CD14-positive monocyte (primary cell): ENCODE measurements at regions not wholly inside any gene's neighbourhood (a gene's known extent, or its start where the extent isn't known, plus 50 kb on each side); places are given as distances from the start of the nearest gene placed in this dataset.

Source experiments
- DNase-seq, 3 donors: peaks; one replicate each; pipeline ENCODE4 v3.0.0-alpha.2; 2011 to 2022
- H2AFZ ChIP-seq: 2 replicates; pipeline ENCODE4 v1.6.0; 2012; ENCODE audit warnings: mild to moderate bottlenecking, low read depth, low read length, inconsistent platforms; ENCODE audit not compliant: insufficient read depth, poor library complexity, severe bottlenecking
- H3K27ac ChIP-seq, 2 donors: 1 replicate in 1 of 2; 2 replicates in 1 of 2; pipeline ENCODE4 v1.5.1; 2012 to 2013; ENCODE audit warnings: low read length in 2 of 2, control low read depth in 1 of 2, inconsistent platforms in 1 of 2, low read depth in 1 of 2, mild to moderate bottlenecking in 1 of 2
- H3K27me3 ChIP-seq, 2 donors: one replicate each; pipeline versions ENCODE4 v1.6.0 to v1.6.1; 2011 to 2013; ENCODE audit warnings: low read length in 2 of 2; ENCODE audit not compliant: control insufficient read depth in 2 of 2, insufficient read depth in 2 of 2
- H3K36me3 ChIP-seq, 2 donors: replicated peaks in 1 of 2; 1 replicate in 1 of 2; 2 replicates in 1 of 2; pipeline versions ENCODE4 v1.5.1 to v1.6.1; 2012 to 2013; ENCODE audit warnings: low read length in 2 of 2, control low read depth in 1 of 2, inconsistent platforms in 1 of 2, mild to moderate bottlenecking in 1 of 2; ENCODE audit not compliant: insufficient read depth in 2 of 2, control insufficient read depth in 1 of 2
- H3K4me1 ChIP-seq, 2 donors: 1 replicate in 1 of 2; 2 replicates in 1 of 2; pipeline versions ENCODE4 v1.5.1 to v1.6.1; 2012 to 2013; ENCODE audit warnings: low read length in 2 of 2, control low read depth in 1 of 2, inconsistent platforms in 1 of 2, mild to moderate bottlenecking in 1 of 2, moderate library complexity in 1 of 2; ENCODE audit not compliant: insufficient read depth in 2 of 2, control insufficient read depth in 1 of 2
- H3K4me2 ChIP-seq: replicated peaks from 2 replicates; pipeline ENCODE3; 2012; ENCODE audit warnings: low read length, moderate library complexity, mild to moderate bottlenecking; ENCODE audit not compliant: poor library complexity, severe bottlenecking; ENCODE audit errors: extremely low read depth
- H3K4me3 ChIP-seq, 3 experiments: fragments of 200-600 bp in 1 of 3; sonication (generic) in 1 of 3; replicated peaks in 1 of 3; 1 replicate in 2 of 3; 2 replicates in 1 of 3; pipeline ENCODE4 v1.5.1; 2011 to 2013; ENCODE audit warnings: low read length in 3 of 3, mild to moderate bottlenecking in 3 of 3, control low read depth in 2 of 3, low read depth in 2 of 3, inconsistent platforms in 1 of 3, moderate library complexity in 1 of 3
- H3K79me2 ChIP-seq: 2 replicates; pipeline ENCODE4 v1.6.0; 2012; ENCODE audit warnings: mild to moderate bottlenecking, control low read depth, inconsistent platforms, low read length, moderate library complexity; ENCODE audit not compliant: insufficient read depth
- H3K9ac ChIP-seq: 2 replicates; pipeline ENCODE4 v1.6.0; 2017; ENCODE audit warnings: low read length, mild to moderate bottlenecking; ENCODE audit not compliant: insufficient read depth, poor library complexity, severe bottlenecking
- H3K9me3 ChIP-seq, 2 donors: replicated peaks in 1 of 2; 1 replicate in 1 of 2; 2 replicates in 1 of 2; pipeline versions ENCODE4 v1.5.1 to v1.6.1; 2012 to 2013; ENCODE audit warnings: low read length in 2 of 2, control low read depth in 1 of 2; ENCODE audit not compliant: control insufficient read depth in 1 of 2, insufficient read depth in 1 of 2
- H4K20me1 ChIP-seq: 2 replicates; pipeline ENCODE4 v1.6.0; 2012; ENCODE audit warnings: mild to moderate bottlenecking, low read length, control low read depth, moderate library complexity; ENCODE audit not compliant: insufficient read depth
- H3K27ac Mint-ChIP-seq, 7 donors: one replicate each; pipeline ENCODE4 v1.8.0; 2020; ENCODE audit warnings: mild to moderate bottlenecking in 7 of 7, mixed read lengths in 7 of 7, moderate library complexity in 6 of 7, inconsistent platforms in 2 of 7
- H3K27me3 Mint-ChIP-seq, 3 donors: one replicate each; pipeline ENCODE4 v1.8.0; 2021 to 2022; ENCODE audit warnings: low read depth in 3 of 3, mild to moderate bottlenecking in 3 of 3, mixed read lengths in 3 of 3, moderate library complexity in 3 of 3, inconsistent platforms in 1 of 3
- H3K36me3 Mint-ChIP-seq, 2 donors: one replicate each; pipeline ENCODE4 v1.8.0; 2020; ENCODE audit warnings: mixed read lengths in 2 of 2, inconsistent platforms in 1 of 2, mild to moderate bottlenecking in 1 of 2
- H3K4me1 Mint-ChIP-seq: one replicate; pipeline ENCODE4 v1.8.0; 2020; ENCODE audit warnings: mild to moderate bottlenecking, mixed read lengths
- H3K4me3 Mint-ChIP-seq, 2 donors: one replicate each; pipeline ENCODE4 v1.8.0; 2020; ENCODE audit warnings: mild to moderate bottlenecking in 2 of 2, mixed read lengths in 2 of 2, moderate library complexity in 1 of 2
- H3K9me3 Mint-ChIP-seq, 7 donors: one replicate each; pipeline ENCODE4 v1.8.0; 2020 to 2022; ENCODE audit warnings: mixed read lengths in 7 of 7, mild to moderate bottlenecking in 6 of 7, moderate library complexity in 6 of 7, inconsistent platforms in 2 of 7
- WGBS: methylation state at CpG from one replicate; pipeline ENCODE4 v1.1.5; 2013; ENCODE audit warnings: missing lambda C conversion rate; ENCODE audit not compliant: insufficient coverage; 5-methylcytosine and 5-hydroxymethylcytosine counted together
- intact Hi-C, 2 donors: fragments of 100-400 bp; cut with micrococcal nuclease; formaldehyde crosslinking; loops; one replicate each; pipeline versions ENCODE4 v1.15.0 to v1.15.1; 2023
- TF ChIP-seq, protein P1 (sequence below): fragments of 200-600 bp; IDR thresholded peaks from one replicate; pipeline ENCODE4 v1.8.0; 2022; ENCODE audit warnings: antibody characterized with exemption, mild to moderate bottlenecking

DNA sequence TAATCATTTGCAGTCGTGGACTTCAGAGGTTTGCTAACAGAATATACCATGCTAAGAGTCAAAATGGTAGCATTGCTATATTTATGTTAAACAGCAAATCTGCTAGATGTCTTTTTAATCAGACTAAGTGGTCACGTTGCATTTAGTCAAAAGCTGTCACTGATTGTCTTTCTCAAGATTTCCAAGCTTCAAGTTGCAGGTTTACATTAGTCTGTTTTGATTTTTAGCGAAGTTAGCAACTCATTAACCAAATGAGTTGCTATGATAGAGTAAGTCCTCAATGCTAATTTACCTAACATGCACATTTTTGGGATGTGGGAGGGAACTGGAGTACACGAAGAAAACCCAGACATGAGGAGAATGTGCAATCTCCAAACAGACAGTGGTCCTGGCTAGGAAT, 653.2 kb downstream of the TNS3 start:
- H3K36me3 Mint-ChIP-seq: no peaks in the 10 kb centered on the region
- Histone ChIP-seq H3K27ac (no peak overlapping the region), H2AFZ (no peak overlapping the region), H3K4me3 (no peak overlapping the region), H3K4me2 (no peak overlapping the region), H3K36me3 (no peaks in the 10 kb centered on the region), H3K4me1 (no peaks in the 10 kb centered on the region), H4K20me1 (no peaks in the 10 kb centered on the region), H3K79me2 (no peaks in the 10 kb centered on the region), H3K9ac (no peak overlapping the region), H3K27me3 (no peaks in the 10 kb centered on the region), H3K9me3 (no peaks in the 10 kb centered on the region)
- no peak overlapping the region for H3K4me3 Mint-ChIP-seq
- peaks cover 0 to 10% (median 4%) of the 10 kb centered on the region in 7 donors for H3K9me3 Mint-ChIP-seq
- intact Hi-C loops: no loop called here
- H3K4me1 Mint-ChIP-seq: no peaks in the 10 kb centered on the region
- no peak overlapping the region for H3K27ac Mint-ChIP-seq
- WGBS: 33% methylated on average over 1 of the region's 4 CpGs
- DNase-seq: no peak
- no peaks in the 10 kb centered on the region for H3K27me3 Mint-ChIP-seq
- TF ChIP-seq, protein P1, sequence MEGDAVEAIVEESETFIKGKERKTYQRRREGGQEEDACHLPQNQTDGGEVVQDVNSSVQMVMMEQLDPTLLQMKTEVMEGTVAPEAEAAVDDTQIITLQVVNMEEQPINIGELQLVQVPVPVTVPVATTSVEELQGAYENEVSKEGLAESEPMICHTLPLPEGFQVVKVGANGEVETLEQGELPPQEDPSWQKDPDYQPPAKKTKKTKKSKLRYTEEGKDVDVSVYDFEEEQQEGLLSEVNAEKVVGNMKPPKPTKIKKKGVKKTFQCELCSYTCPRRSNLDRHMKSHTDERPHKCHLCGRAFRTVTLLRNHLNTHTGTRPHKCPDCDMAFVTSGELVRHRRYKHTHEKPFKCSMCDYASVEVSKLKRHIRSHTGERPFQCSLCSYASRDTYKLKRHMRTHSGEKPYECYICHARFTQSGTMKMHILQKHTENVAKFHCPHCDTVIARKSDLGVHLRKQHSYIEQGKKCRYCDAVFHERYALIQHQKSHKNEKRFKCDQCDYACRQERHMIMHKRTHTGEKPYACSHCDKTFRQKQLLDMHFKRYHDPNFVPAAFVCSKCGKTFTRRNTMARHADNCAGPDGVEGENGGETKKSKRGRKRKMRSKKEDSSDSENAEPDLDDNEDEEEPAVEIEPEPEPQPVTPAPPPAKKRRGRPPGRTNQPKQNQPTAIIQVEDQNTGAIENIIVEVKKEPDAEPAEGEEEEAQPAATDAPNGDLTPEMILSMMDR: no peak

DNA sequence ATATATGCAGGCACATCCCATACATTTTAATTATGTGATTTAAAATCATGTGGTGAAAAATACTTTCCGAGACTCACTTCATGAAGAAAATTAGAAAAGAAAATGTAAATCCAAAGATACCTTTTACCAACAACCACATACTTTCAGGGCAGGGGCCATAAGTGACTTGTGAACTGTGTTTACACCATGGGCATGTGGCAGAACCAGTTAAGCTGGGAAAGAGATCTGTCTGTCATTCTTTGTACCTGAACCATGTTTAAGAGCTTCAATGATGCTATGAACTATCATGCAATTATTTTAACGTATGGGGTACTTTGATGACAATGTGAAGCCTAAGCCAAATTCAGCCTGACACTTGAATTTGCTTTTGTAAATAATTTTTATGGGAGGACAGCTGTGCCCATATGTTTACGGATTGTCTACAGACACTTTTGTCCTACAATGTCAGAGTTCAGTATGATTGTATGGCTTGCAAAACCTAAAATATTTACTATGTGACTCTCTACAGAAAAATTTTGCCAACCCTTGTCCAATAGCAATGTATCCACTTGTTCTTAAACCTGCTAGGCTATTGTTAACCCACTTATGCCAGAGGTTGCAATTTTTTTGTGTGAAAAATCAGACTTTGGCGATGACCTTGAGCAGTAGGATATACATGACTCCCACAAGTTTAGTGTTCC, 654.6 kb downstream of the TNS3 start:
- no peaks in the 10 kb centered on the region for H3K4me1 ChIP-seq
- Mint-ChIP-seq H3K4me3 (no peak overlapping the region), H3K36me3 (no peaks in the 10 kb centered on the region), H3K27me3 (no peaks in the 10 kb centered on the region), H3K27ac (no peak overlapping the region), H3K9me3 (peaks cover 0 to 10% (median 4%) of the 10 kb centered on the region in 7 donors), H3K4me1 (no peaks in the 10 kb centered on the region)
- no peak overlapping the region for H3K4me3 ChIP-seq
- no peaks in the 10 kb centered on the region for H3K79me2 ChIP-seq
- no peak overlapping the region for H3K27ac ChIP-seq
- no peaks in the 10 kb centered on the region for H3K27me3 ChIP-seq
- H3K9ac ChIP-seq: no peak overlapping the region
- intact Hi-C loops: no loop called here
- no peaks in the 10 kb centered on the region for H3K36me3 ChIP-seq
- H3K4me2 ChIP-seq: no peak overlapping the region
- H2AFZ ChIP-seq: no peak overlapping the region
- DNase-seq: no peak
- H4K20me1 ChIP-seq: no peaks in the 10 kb centered on the region
- 100% methylated on average over 1 of the region's 4 CpGs for WGBS
- TF ChIP-seq, protein P1: no peak
- no peaks in the 10 kb centered on the region for H3K9me3 ChIP-seq
